ENCODE measurements at regions not wholly inside any gene's neighbourhood (a gene's known extent, or its start where the extent isn't known, plus 50 kb on each side); places are given as distances from the start of the nearest gene placed in this dataset.

GRCh38 chr6:144335311-144335861, 50.3 kb downstream of the UTRN start:
- no peak for DNase-seq

- DNase-seq = no peak
These were observed 50.8 kb downstream of the UTRN start for GRCh38 chr6:144335914-144336313.

GRCh38 chr6:144336900-144337299, 51.8 kb downstream of the UTRN start:
- DNase-seq = no peak

GRCh38 chr6:144338474-144338873, 53.3 kb downstream of the UTRN start:
- DNase-seq = no peak

GRCh38 chr6:144338951-144339700, 54.0 kb downstream of the UTRN start:
- no peak for DNase-seq

- DNase-seq = no peak
These were observed 54.8 kb downstream of the UTRN start for GRCh38 chr6:144339859-144340452.

GRCh38 chr6:144340541-144341371, 55.6 kb downstream of the UTRN start:
- DNase-seq = no peak

GRCh38 chr6:144341831-144342527, 56.8 kb downstream of the UTRN start:
- no peak for DNase-seq

GRCh38 chr6:144343701-144344428, 58.7 kb downstream of the UTRN start:
- DNase-seq = no peak

- DNase-seq = no peak
These were observed 59.5 kb downstream of the UTRN start for GRCh38 chr6:144344646-144345045.

GRCh38 chr6:144345451-144345850, 60.3 kb downstream of the UTRN start:
- no peak for DNase-seq

GRCh38 chr6:144346719-144347447, 61.7 kb downstream of the UTRN start:
- DNase-seq = no peak

GRCh38 chr6:144347448-144347759, 62.3 kb downstream of the UTRN start:
- no peak for DNase-seq

- DNase-seq = no peak
These were observed 62.8 kb downstream of the UTRN start for GRCh38 chr6:144347933-144348332.

- no peak for DNase-seq
These were observed 64.8 kb downstream of the UTRN start for GRCh38 chr6:144349690-144350527.

- DNase-seq = no peak
These were observed 65.4 kb downstream of the UTRN start for GRCh38 chr6:144350528-144350880.

GRCh38 chr6:144351379-144352127, 66.4 kb downstream of the UTRN start:
- no peak for DNase-seq

- DNase-seq = no peak
These were observed 67.2 kb downstream of the UTRN start for GRCh38 chr6:144352331-144352730.

- DNase-seq = no peak
These were observed 68.8 kb downstream of the UTRN start for GRCh38 chr6:144353871-144354314.

- no peak for DNase-seq
These were observed 74.6 kb downstream of the UTRN start for GRCh38 chr6:144359783-144360182.

All from SHP77 treated with DMSO at 0.1 percent for 48 hours (cell line).